SIG-M5 treated with dmso at 0.1 percent for 504 hours (cell line): ENCODE measurements at regions not wholly inside any gene's neighbourhood (a gene's known extent, or its start where the extent isn't known, plus 50 kb on each side); places are given as distances from the start of the nearest gene placed in this dataset.
"Not testable (repeated sequence)": the region's sequence is repeated elsewhere in the genome, so short reads cannot be mapped to it uniquely, and the experiment has no call there.

Source experiments
- DNase-seq: peaks from one replicate; lab custom pipeline; 2025; ENCODE audit not compliant: unreplicated experiment; lab: John Stamatoyannopoulos, UW

DNA sequence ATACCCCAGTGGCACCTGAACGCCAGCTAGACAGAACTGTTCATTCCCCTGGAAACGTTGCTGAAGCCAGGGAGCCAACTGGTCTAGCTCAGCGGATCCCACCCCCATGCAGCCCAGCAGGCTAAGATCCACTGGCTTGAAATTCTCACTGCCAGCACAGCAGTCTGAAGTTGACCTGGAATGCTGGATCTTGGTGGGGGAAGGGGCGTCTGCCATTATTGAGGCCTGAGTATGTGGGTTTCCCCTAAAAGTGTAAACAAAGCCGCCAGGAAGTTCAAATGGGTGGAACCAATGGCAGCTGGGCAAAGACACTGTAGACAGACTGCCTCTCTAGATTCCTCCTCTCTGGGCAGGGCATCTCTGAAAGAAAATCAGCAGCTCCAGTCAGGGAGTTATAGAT is 213.0 kb downstream of the NKX6-1 start:
- no peak for DNase-seq

DNA sequence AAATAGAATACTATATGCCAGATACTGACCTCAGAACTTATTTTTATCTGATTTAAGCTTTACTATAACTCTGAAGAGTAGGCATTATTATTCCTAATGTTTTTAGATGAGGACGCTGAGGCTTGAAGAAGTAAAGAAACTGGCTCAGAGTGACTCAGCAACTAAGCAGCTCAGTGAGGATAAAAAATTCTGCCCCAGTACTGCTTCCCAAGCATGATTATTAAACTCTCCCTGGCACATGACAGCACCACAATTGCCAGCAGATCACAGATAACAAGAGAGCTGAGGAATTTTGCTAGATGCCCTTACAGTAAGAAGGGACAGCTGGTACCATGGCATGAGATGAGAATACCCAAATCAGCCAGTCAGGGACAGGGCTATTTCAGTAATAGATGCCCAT is 219.4 kb downstream of the NKX6-1 start:
- DNase-seq: no peak

DNA sequence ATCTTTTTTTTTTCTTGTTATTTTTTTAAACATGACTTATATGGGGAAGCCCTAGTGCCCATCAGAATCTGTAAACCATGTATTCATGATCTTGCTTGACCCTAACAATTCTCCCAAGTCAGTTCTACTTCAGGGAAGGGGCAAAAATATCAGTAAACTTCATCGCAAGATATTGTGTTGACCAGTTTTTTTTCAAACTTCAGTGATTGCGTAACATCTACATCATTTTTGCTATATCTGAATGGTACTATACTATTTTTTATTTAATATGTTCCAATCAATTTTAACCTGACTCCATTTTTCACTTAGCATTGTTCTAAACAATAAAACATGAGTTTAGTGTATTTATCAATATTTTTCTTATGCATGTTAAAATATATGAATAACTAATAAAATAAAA is 221.2 kb downstream of the NKX6-1 start:
- DNase-seq: no peak

DNA sequence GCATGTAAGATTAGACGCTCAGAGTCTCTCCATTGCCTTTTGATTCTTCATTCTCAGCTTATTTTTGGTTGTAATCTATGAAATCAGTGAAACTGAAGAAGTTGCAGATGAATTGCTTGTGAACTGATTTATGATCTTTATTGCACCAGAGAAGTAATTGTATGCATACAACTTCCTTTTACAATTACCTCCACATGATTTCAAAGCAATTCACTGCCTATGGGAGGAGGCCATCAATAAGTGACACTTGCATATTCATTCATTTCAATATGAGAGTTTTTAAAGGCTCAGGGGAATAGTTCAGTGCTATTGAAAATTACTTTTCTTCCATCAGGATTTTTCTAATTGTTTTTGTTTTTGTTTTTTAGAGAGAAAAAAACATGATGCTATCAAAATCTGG is 222.3 kb downstream of the NKX6-1 start:
- no peak for DNase-seq

DNA sequence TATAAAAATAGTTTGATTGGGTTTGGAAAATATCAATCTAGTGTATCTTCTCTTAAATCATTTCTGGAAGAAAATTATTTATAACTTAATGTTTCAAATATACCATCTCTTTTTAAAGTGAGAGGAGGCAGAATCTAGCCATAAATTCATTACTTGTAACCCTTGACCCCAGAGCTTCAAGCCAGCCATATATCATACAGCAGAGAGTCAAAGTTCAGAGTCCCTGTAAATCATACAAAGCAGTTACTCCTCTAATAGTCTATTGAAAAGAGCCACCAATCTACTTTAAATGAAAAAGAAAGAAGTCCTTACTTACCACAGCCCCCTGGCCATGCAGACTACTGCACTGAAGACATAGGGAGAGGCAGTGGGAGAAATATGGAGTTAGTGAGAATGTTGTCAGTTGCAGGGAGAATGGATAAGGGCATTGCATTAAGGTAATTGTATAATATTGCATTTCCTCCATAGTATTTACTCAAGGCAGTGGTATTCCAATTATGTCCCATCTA is 229.5 kb downstream of the NKX6-1 start:
- no peak for DNase-seq

DNA sequence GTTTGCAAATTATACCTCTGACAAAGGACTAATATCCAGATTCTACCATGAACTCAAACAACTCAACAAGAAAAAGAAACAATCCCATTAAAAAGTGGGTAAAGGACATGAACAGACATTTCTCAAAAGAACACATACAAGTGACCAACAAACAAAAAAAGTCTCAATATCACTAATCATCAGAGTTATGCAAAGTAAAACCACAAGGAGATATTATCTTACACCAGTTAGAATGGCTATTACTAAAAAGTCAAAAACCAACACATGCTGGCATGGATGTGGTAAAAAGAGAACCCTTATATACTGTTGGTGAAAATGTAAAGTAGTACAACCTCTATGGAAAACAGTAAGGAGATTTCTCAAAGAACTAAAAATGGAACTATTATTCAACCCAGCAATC is 234.4 kb downstream of the NKX6-1 start:
- no peak for DNase-seq

DNA sequence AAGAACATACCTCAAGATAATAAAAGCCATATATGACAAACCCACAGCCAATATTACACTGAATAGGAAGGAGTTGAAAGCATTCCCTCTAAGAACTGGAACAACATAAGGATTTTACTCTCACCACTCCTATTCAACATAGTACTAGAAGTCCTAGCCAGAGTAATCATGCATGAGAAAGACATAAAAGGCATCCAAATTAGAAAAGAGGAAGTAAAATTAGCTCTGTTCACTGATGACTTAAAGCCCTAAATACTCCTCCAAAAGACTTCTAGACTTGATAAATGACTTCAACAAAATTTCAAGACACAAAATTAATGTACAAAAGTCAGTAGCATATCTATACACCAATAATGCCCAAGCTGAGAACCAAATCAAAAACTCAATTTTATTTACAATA is 235.7 kb downstream of the NKX6-1 start:
- peak; percentile 2 for DNase-seq

DNA sequence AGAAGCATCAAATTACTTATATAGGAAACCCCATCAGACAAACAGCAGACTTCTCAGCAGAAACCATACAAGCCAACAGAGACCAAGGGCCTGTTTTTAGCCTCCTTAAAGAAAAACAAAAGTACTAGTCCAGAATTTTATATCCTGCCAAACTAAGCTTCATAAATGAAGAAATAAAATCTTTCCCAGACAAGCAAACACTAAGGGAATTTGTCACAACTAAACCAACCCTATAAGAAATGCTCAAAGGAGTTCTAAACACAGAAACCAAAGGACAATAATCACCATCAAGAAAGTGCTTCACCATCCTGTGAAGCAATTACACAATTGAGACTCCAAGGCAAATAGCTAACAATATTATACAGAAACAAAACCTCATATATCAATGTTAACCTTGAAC is 238.6 kb downstream of the NKX6-1 start:
- DNase-seq: no peak

DNA sequence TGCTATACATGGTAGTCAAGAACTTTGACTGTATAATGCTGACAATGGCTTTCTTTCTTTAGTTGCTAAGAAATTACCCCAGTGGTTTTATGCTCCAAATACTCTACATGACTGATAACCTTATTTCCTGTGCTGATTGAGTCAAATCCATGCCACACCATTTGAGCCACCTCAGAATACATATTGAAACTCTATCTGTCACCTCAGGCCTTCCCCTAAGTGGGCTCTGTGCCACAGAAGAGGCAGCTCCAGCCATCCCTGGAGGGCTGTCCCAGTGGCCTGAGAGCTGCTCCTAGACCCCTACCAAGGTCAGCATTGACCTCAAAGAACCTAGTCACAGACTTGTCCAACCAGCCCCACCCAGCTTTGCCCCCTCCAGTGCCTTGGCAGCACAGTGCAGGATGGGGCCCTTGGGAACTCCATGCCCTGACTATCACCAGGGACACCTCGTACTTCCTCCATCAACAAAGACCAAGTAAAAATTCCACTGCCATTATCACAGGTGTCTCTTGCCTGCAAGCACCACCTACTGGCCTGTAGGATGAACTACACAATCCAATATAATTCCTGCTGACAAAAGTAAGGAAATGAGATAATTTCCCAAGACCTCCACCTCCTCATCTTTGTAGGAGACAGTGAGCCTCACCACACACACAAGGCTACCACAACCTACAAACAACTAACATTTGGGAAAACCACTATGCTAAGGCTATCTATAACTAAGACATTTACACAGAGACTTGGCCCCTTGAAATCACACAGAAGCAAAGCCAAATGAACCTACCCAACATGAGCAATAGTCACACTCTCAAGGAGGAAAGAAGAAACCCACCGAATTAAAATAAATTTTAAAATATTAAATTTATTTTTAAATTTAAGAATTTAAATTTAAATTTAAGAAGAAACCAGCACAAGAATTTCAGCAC is 239.9 kb downstream of the NKX6-1 start:
- DNase-seq: peak; percentile 36

DNA sequence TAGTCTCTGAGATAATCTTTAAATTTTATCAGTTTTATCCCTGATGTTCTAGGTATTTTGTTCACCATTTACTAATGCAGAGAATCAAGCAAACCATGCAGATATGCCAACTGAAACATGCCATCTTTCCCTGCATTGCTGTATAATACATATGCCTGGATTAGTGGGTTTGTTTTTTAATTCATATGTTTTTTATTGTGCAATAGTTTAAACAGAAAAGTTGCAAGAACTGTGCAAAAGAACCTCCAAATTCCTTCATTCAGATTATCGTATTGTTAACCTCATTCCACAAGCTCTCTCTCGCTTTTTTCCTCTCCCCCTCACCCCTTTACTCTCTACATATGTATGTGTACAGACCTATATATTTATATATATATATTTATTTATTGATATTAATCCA is 244.6 kb downstream of the NKX6-1 start:
- DNase-seq: no peak

DNA sequence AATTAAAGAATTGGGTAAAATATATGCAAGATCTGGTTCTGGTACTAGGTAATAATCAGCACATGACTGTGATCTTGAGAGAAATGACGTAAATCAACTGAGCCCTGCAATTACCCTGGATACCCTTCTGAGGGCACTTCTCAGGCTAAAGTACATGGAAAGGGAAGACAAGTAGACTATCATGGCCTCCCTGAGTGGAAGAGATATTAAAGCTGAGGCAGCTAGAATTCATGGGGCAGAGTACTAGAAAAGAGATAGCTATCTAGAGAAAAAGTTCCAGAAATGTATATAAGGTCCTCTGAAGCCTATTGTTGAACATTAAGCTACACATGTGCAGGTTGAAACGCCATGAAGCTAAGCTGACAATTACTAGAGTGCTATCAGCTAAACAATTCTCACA is 249.6 kb downstream of the NKX6-1 start:
- no peak for DNase-seq

DNA sequence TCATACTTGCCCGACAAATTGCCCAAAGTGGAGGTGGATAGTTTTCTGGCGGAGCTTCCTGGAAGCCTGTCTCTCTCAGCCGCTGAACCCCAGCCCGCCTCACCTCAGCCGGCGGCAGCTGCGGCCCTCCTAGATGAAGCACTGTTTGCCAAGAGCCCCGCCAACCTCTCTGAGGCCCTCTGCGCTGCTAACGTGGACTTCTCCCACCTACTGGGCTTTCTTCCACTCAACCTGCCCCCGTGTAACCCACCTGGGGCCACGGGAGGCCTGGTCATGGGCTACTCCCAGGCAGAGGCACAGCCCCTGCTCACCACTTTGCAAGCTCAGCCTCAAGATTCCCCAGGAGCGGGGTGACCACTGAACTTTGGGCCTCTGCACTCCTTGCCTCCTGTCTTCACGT is 254.1 kb downstream of the NKX6-1 start:
- DNase-seq: not testable (repeated sequence)

DNA sequence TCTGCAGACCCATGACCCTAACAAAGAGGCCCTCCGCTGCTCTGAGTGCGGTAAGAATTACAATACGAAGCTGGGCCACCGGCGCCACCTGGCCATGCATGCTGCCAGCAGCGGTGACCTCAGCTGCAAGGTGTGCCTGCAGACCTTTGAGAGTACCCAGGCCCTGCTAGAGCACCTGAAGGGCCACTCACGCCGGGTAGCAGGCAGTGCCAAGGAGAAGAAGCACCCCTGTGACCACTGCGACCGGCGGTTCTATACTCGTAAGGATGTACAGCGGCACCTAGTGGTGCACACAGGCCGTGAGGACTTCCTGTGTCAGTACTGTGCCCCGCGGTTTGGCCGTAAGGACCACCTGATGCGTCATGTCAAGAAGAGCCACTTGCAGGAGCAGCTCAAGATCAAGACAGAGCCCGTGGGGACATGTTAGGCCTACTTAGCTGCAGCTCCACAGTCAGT is 254.7 kb downstream of the NKX6-1 start:
- not testable (repeated sequence) for DNase-seq

DNA sequence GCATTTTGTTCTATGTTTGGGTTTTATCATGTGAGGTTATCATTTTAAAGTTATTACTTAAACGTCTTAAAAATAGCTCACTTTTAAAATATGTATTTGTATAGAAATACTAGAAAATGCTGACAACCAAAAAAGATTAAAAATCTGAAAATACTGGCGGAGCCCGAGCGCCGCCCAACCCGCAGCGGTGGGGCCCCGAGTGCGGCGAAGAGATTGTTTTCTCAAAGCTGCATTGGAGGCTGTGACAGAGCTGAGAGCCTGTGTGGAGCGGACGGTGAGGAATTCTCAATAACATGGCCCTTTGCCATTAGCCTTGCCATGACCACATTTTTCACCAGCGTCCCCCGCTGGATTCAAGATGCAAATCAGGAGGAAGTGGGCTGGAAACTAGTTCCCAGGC is 255.4 kb downstream of the NKX6-1 start:
- no peak for DNase-seq

DNA sequence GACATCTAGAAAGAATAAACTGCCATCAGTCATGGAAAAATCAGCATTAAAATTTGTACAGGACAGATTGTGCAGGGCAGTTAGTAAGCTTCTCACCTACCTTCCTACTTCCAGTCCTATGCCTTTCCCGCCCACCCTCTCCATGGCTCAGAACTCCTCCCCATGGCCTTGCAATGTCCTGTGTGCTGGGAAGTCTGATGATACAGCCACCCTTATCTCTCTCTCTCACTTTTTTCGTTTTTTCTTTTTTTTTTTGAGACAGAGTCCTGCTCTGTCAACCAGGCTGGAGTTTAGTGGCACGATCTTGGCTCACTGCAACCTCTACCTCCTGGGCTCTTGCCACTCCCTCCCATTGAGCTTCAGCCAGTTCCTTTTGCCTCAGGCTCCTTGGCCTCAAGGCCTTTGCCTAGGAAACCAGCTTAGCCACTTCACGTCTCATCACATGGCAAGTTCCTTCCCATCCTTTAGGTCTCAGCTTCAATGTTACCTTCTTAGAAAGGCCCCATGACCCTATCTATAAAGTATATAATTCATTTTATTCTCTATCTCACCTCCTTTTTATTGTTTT is 259.7 kb downstream of the NKX6-1 start:
- DNase-seq: no peak

DNA sequence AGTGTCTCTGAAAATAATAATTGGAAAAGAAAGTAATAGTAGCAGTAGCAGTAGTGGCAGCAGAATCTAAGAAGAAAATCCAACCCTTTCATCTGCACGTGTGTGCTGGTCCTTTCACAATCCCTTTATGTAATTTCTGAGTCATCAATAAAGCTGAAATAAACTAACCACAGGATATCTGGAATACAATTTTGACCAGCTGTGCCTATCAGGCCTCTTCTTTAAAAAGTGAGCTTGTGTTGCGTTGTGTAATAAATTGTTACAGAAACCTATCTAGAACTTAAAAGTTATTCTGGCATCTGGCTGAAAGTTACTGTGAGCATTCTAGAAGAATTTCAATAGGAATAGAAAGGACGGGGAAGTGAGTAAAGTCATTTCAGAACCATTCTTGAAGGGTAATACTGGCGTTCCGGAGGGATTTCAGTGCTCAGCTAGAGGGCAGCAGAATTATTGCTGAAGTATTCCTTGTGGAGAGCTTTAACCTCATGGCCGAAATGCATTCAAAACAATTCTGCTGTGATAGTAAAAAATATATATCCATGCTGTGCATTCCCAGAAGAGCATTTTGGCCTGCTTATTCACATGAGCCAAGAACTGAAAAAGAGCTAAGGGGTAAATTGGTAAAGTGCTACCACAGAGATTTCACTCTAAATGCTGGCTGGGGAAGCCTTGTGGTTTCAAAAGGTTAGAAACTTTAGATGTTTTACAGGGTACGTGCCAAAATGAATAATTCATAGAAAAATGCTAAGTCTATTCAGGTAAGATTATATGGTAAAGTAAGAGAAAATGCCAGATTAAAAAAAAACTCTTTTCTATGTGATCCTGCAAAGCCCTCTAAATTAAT is 260.6 kb downstream of the NKX6-1 start:
- no peak for DNase-seq

DNA sequence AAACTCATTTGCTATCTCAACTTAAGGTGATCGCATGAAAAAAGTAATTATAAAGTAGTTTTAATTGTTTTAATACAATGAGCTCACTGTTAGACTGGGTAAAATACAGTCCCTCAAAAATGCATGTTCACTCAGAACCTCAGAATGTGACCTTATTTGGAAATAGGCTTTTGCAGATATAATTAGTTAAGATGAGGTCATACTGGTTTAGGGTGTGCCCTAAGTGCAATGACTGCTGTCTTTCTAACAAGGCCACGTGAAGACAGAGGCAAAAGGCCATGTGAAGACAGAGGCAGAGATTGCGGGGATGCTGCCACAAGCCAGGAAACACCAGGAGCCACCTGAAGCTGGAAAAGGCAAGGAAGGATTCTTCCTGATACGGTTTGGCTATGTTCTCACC is 262.1 kb downstream of the NKX6-1 start:
- DNase-seq: no peak

DNA sequence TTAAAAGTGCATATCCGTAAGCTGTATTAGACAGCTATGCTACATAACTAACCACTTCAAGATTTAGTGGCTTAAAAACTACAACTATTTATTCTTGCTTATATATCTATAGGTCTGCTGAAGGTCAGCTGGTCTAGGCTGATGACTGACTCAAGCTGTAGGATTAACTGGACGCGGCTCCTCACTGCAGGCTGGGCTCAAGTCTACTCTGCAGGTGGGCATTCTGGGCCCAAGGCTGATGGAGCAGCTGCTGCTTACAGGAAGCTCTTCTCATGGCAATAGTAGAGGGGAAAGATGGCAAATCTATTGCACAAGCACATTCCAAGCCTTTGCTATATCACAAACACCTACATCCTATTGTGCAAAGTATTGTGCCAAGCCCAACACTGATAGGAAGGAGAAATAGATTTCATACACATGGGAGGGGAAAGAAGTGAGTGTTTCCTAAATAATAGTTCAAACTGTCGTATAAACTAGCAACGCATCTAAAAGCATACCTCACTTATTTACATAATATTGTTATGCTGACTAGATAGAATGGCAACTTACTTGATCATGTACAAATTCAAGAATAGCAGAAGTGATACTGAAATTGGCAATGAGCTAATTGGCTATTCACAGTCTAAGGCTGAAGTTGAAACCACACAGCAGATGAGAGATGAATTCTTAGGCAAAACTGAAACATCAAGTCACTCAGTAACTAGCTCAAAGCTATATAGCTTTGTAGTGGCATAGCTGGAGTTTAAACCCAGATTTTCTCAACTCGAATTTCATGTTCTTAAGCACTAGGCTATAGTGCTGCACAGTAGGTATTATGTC is 263.8 kb downstream of the NKX6-1 start:
- DNase-seq: no peak

DNA sequence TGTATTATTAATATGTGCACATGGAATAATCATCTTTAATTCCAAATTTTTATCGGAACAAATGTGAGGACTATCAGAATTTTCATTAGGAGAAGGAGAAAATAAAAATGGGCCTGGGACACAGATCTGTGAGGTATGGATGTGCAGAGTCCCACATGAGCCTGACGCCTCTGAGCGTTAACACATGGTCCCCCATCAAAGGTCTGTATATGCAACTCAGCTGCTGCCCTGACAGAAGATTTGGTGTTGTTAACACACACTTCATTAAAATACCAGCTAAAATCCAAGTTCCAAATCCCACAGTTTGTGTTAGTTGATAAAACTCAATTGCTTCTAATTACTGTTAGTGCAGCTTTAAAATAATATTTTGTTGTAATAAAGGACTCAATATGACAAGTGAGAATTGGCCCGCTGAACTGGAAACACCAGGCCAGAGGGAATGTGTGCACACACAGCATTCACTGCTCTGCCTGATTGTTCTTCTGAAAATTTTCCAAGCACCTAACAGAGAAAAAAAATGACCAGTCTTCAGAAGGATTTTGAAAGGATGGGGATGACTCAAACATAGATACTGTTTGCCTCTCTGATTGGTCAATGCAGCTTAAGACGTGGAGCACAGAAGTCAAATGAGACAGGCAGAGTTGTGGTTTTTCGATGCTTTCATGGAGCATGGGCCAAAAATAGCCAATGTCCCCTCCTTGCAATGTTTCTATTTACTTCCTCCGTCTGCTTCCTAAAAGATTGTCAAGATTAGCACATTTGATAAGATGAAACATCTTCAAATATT is 266.6 kb downstream of the NKX6-1 start:
- no peak for DNase-seq

DNA sequence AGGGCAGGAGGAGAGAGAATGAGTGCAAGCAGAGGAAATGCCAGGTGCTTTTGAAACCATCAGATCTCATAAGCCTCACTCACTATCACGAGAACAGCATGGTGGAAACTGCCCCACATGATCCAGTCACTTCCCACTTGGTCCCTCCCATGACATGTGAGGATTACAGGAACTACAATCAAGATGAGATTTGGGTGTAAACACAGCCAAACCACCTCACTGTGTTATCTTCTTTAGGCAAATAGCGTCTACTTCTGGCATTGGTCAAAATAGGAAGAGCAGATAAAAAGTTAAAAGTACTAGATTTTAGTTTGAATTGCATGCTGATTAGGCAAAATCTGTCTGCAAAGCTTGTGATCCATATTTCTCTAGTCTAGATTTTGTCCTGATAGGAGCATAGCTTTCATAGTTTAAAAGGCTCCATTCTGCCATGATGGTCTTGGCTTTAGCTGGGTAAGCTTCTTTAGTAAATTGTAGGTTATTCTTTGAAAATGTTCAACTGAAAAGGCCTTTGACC is 267.5 kb downstream of the NKX6-1 start:
- DNase-seq: no peak
